SHP77 (cell line): ENCODE measurements at regions not wholly inside any gene's neighbourhood (a gene's known extent, or its start where the extent isn't known, plus 50 kb on each side); places are given as distances from the start of the nearest gene placed in this dataset.

ENCODE experiments used
- DNase-seq, 2 experiments: peaks; one replicate each; lab custom pipeline; 2025; lab: John Stamatoyannopoulos, UW

- no peak for DNase-seq
Measured at GRCh38 chr11:110921742-110922521, 209.7 kb upstream of the ARHGAP20 start.

- DNase-seq = no peak
Measured at GRCh38 chr11:110919241-110919922, 207.1 kb upstream of the ARHGAP20 start.

GRCh38 chr11:110918351-110918750, 206.1 kb upstream of the ARHGAP20 start:
- no peak for DNase-seq

- DNase-seq = no peak
Measured at GRCh38 chr11:110912437-110912836, 200.2 kb upstream of the ARHGAP20 start.

GRCh38 chr11:110910384-110910783, 198.1 kb upstream of the ARHGAP20 start:
- no peak for DNase-seq

- no peak for DNase-seq
Measured at GRCh38 chr11:110909336-110909735, 197.1 kb upstream of the ARHGAP20 start.

GRCh38 chr11:110908401-110909105, 196.3 kb upstream of the ARHGAP20 start:
- DNase-seq = no peak

GRCh38 chr11:110907629-110908028, 195.4 kb upstream of the ARHGAP20 start:
- no peak for DNase-seq

GRCh38 chr11:110903830-110904229, 191.6 kb upstream of the ARHGAP20 start:
- DNase-seq = no peak

GRCh38 chr11:110903378-110903777, 191.1 kb upstream of the ARHGAP20 start:
- no peak for DNase-seq

GRCh38 chr11:110901441-110901840, 189.2 kb upstream of the ARHGAP20 start:
- no peak for DNase-seq

GRCh38 chr11:110900426-110900825, 188.2 kb upstream of the ARHGAP20 start:
- DNase-seq = no peak

GRCh38 chr11:110897035-110897434, 184.8 kb upstream of the ARHGAP20 start:
- DNase-seq = no peak

GRCh38 chr11:110896358-110896757, 184.1 kb upstream of the ARHGAP20 start:
- DNase-seq = no peak

GRCh38 chr11:110894224-110894623, 182.0 kb upstream of the ARHGAP20 start:
- DNase-seq = no peak

- DNase-seq = no peak
Measured at GRCh38 chr11:110892741-110893285, 180.6 kb upstream of the ARHGAP20 start.

GRCh38 chr11:110891411-110891810, 179.2 kb upstream of the ARHGAP20 start:
- DNase-seq = no peak

GRCh38 chr11:110890995-110891394, 178.8 kb upstream of the ARHGAP20 start:
- no peak for DNase-seq

GRCh38 chr11:110886288-110886970, 174.2 kb upstream of the ARHGAP20 start:
- DNase-seq = no peak

- DNase-seq = no peak
Measured at GRCh38 chr11:110883256-110883655, 171.0 kb upstream of the ARHGAP20 start.

GRCh38 chr11:110878513-110878912, 166.3 kb upstream of the ARHGAP20 start:
- no peak for DNase-seq

GRCh38 chr11:110874437-110875030, 162.3 kb upstream of the ARHGAP20 start:
- no peak for DNase-seq
